ENCODE measurements at regions not wholly inside any gene's neighbourhood (a gene's known extent, or its start where the extent isn't known, plus 50 kb on each side); places are given as distances from the start of the nearest gene placed in this dataset.

DNA sequence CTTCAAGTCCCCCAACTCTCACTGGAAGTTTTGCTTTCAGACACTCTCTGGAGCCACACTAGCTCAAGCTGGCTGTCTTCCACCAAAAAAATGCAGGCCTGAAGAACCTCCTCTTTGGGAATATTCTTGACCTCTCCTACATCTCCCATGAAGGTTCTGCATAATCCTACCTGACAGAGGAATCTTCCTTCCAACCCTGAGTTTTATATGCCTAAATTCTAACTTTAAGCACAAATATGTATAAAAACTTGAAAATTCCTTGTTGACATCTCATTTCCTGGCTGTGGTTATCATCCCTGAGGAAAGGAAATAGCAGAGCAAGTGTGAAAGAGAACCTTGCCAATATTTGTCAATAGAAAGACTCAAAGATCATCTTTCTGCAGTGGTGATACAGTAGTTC lies 249.0 kb downstream of the LPIN1 start:
- TF ChIP-seq, protein P1, sequence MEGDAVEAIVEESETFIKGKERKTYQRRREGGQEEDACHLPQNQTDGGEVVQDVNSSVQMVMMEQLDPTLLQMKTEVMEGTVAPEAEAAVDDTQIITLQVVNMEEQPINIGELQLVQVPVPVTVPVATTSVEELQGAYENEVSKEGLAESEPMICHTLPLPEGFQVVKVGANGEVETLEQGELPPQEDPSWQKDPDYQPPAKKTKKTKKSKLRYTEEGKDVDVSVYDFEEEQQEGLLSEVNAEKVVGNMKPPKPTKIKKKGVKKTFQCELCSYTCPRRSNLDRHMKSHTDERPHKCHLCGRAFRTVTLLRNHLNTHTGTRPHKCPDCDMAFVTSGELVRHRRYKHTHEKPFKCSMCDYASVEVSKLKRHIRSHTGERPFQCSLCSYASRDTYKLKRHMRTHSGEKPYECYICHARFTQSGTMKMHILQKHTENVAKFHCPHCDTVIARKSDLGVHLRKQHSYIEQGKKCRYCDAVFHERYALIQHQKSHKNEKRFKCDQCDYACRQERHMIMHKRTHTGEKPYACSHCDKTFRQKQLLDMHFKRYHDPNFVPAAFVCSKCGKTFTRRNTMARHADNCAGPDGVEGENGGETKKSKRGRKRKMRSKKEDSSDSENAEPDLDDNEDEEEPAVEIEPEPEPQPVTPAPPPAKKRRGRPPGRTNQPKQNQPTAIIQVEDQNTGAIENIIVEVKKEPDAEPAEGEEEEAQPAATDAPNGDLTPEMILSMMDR (IDR thresholded peaks at IDR 0.05): no peak
- no peak for TF ChIP-seq EZH2phosphoT487 (IDR thresholded peaks at IDR 0.05)
